ENCODE measurements at regions not wholly inside any gene's neighbourhood (a gene's known extent, or its start where the extent isn't known, plus 50 kb on each side); places are given as distances from the start of the nearest gene placed in this dataset.

DNA sequence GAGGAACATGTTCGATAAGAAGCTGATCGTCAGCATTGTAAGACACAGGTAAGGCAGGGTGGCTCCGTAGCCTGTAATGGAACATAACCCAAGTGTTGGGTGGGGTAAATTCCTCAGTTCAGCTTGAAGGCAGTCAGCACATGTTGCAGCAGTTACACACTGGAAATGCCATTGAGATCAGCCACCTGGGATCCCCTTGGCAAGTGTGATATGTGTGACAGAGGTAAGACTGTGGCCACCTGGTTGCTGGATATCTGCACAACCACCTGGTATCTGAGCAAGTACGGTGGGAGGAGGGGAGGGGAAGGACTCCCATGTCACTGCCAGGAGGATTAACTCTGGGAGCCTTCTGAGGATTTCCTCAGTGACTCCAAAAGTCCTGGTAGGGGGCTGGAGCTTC lies 158.0 kb upstream of the CAND1 start:
- TF ChIP-seq POLR2A (IDR thresholded peaks at IDR 0.05), result no peak
- TF ChIP-seq EP300 (IDR thresholded peaks at IDR 0.05), result no peak

All from tibial nerve (tissue), 3 donors.